ENCODE measurements at regions not wholly inside any gene's neighbourhood (a gene's known extent, or its start where the extent isn't known, plus 50 kb on each side); places are given as distances from the start of the nearest gene placed in this dataset.

DNA sequence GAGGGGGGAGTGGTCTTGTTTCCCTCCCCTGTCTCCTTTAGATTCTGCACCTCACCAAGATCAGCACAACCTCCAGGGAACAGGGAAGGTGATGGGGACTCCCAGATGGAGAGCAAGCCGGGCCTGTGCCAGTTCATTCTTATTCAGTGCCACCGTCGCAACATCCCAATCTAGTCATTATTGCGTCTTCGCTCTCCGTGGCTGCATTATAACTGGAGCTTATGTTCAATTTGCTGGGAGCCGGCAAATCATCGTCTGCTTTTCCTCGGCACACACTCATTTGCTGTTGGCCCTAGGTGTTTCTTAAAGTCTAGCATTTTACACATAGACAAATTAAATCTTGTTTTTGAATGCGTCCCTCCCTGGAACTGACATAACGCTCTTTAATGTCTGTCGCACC is 1269.7 kb downstream of the BRD1 start:
- TF ChIP-seq, protein P1, sequence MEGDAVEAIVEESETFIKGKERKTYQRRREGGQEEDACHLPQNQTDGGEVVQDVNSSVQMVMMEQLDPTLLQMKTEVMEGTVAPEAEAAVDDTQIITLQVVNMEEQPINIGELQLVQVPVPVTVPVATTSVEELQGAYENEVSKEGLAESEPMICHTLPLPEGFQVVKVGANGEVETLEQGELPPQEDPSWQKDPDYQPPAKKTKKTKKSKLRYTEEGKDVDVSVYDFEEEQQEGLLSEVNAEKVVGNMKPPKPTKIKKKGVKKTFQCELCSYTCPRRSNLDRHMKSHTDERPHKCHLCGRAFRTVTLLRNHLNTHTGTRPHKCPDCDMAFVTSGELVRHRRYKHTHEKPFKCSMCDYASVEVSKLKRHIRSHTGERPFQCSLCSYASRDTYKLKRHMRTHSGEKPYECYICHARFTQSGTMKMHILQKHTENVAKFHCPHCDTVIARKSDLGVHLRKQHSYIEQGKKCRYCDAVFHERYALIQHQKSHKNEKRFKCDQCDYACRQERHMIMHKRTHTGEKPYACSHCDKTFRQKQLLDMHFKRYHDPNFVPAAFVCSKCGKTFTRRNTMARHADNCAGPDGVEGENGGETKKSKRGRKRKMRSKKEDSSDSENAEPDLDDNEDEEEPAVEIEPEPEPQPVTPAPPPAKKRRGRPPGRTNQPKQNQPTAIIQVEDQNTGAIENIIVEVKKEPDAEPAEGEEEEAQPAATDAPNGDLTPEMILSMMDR (IDR thresholded peaks at IDR 0.05), result no peak
- TF ChIP-seq POLR2A (IDR thresholded peaks at IDR 0.05), result no peak
